HG03025 (cell line): ENCODE measurements at regions not wholly inside any gene's neighbourhood (a gene's known extent, or its start where the extent isn't known, plus 50 kb on each side); places are given as distances from the start of the nearest gene placed in this dataset.

Source experiments
- ATAC-seq: cut with Tn5 transposase; IDR thresholded peaks from one replicate; pipeline ENCODE4 v1.9.1; 2021; ENCODE audit warnings: mild to moderate bottlenecking, moderate library complexity; ENCODE audit not compliant: unreplicated experiment, low FRiP score

- no peak for ATAC-seq
These were observed 90.8 kb upstream of the CALM2 start for GRCh38 chr2:47266939-47267710.

GRCh38 chr2:47265751-47266231 lies 89.5 kb upstream of the CALM2 start:
- ATAC-seq = no peak

GRCh38 chr2:47265158-47265557 lies 88.8 kb upstream of the CALM2 start:
- no peak for ATAC-seq

- ATAC-seq = no peak
These were observed 88.4 kb upstream of the CALM2 start for GRCh38 chr2:47264686-47265085.

- no peak for ATAC-seq
These were observed 87.8 kb upstream of the CALM2 start for GRCh38 chr2:47264143-47264542.

GRCh38 chr2:47262657-47263056 lies 86.3 kb upstream of the CALM2 start:
- no peak for ATAC-seq

- ATAC-seq = no peak
These were observed 84.7 kb upstream of the CALM2 start for GRCh38 chr2:47260971-47261370.

GRCh38 chr2:47259829-47260228 lies 83.5 kb upstream of the CALM2 start:
- no peak for ATAC-seq

- no peak for ATAC-seq
These were observed 81.6 kb upstream of the CALM2 start for GRCh38 chr2:47257946-47258348.

- no peak for ATAC-seq
These were observed 80.2 kb upstream of the CALM2 start for GRCh38 chr2:47256416-47257087.

GRCh38 chr2:47255794-47256193 lies 79.5 kb upstream of the CALM2 start:
- ATAC-seq = no peak

- no peak for ATAC-seq
These were observed 78.2 kb upstream of the CALM2 start for GRCh38 chr2:47254464-47254863.

GRCh38 chr2:47253447-47253846 lies 77.1 kb upstream of the CALM2 start:
- ATAC-seq = no peak

GRCh38 chr2:47251404-47251675 lies 75.0 kb upstream of the CALM2 start:
- no peak for ATAC-seq

GRCh38 chr2:47250586-47251403 lies 74.5 kb upstream of the CALM2 start:
- no peak for ATAC-seq

- ATAC-seq = no peak
These were observed 73.6 kb upstream of the CALM2 start for GRCh38 chr2:47249931-47250330.

- ATAC-seq = no peak
These were observed 73.0 kb upstream of the CALM2 start for GRCh38 chr2:47249157-47249900.

GRCh38 chr2:47243596-47244323 lies 67.4 kb upstream of the CALM2 start:
- no peak for ATAC-seq

GRCh38 chr2:47241715-47242114 lies 65.4 kb upstream of the CALM2 start:
- no peak for ATAC-seq
